ENCODE measurements at regions not wholly inside any gene's neighbourhood (a gene's known extent, or its start where the extent isn't known, plus 50 kb on each side); places are given as distances from the start of the nearest gene placed in this dataset.

GRCh38 chr2:65710779-65711295 lies 278.4 kb upstream of the SPRED2 start:
- Histone ChIP-seq H3K36me3 (ENCODE audit: control insufficient read depth, insufficient read depth, low read length) (no peaks in the 10 kb centered on the region), H3K4me3 (ENCODE audit: insufficient read depth, low read depth, low read length) (no peak overlapping the region), H3K9me3 (ENCODE audit: control insufficient read depth, low read length) (no peaks in the 10 kb centered on the region), H3K27ac (ENCODE audit: insufficient read depth, low read depth, low read length, poor library complexity, severe bottlenecking) (no peak overlapping the region), H3K27me3 (ENCODE audit: control insufficient read depth, insufficient read depth, low read length, poor library complexity, severe bottlenecking) (no peaks in the 10 kb centered on the region), H3K4me1 (ENCODE audit: control insufficient read depth, insufficient read depth, low read length) (no peaks in the 10 kb centered on the region)
- WGBS, 2 experiments = 55 to 75% methylated on average over 2 of the region's 2 CpGs

- 94 to 97% methylated on average over 5 of the region's 5 CpGs for WGBS, 2 experiments
- no peaks in the 10 kb centered on the region for H3K27me3 ChIP-seq (ENCODE audit: control insufficient read depth, insufficient read depth, low read length, poor library complexity, severe bottlenecking)
- H3K4me3 ChIP-seq (ENCODE audit: insufficient read depth, low read depth, low read length) = no peak overlapping the region
- H3K27ac ChIP-seq (ENCODE audit: insufficient read depth, low read depth, low read length, poor library complexity, severe bottlenecking) = no peak overlapping the region
- H3K4me1 ChIP-seq (ENCODE audit: control insufficient read depth, insufficient read depth, low read length) = no peaks in the 10 kb centered on the region
- H3K36me3 ChIP-seq (ENCODE audit: control insufficient read depth, insufficient read depth, low read length) = no peaks in the 10 kb centered on the region
- H3K9me3 ChIP-seq (ENCODE audit: control insufficient read depth, low read length) = no peaks in the 10 kb centered on the region
Observed at GRCh38 chr2:65710356-65710755, 278.0 kb upstream of the SPRED2 start.

GRCh38 chr2:65708086-65708485 lies 275.7 kb upstream of the SPRED2 start:
- no peak overlapping the region for H3K27ac ChIP-seq (ENCODE audit: insufficient read depth, low read depth, low read length, poor library complexity, severe bottlenecking)
- no peaks in the 10 kb centered on the region for H3K9me3 ChIP-seq (ENCODE audit: control insufficient read depth, low read length)
- H3K27me3 ChIP-seq (ENCODE audit: control insufficient read depth, insufficient read depth, low read length, poor library complexity, severe bottlenecking) = no peaks in the 10 kb centered on the region
- no peaks in the 10 kb centered on the region for H3K4me1 ChIP-seq (ENCODE audit: control insufficient read depth, insufficient read depth, low read length)
- no peak overlapping the region for H3K4me3 ChIP-seq (ENCODE audit: insufficient read depth, low read depth, low read length)
- 89 to 93% methylated on average over 3 of the region's 3 CpGs for WGBS, 2 experiments
- no peaks in the 10 kb centered on the region for H3K36me3 ChIP-seq (ENCODE audit: control insufficient read depth, insufficient read depth, low read length)

- no peaks in the 10 kb centered on the region for H3K27me3 ChIP-seq (ENCODE audit: control insufficient read depth, insufficient read depth, low read length, poor library complexity, severe bottlenecking)
- H3K9me3 ChIP-seq (ENCODE audit: control insufficient read depth, low read length) = no peaks in the 10 kb centered on the region
- H3K4me1 ChIP-seq (ENCODE audit: control insufficient read depth, insufficient read depth, low read length) = no peaks in the 10 kb centered on the region
- WGBS, 2 experiments = 100% methylated on average over 1 of the region's 1 CpG; no CpG with 5 or more reads in 1 of the 2 experiments
- H3K27ac ChIP-seq (ENCODE audit: insufficient read depth, low read depth, low read length, poor library complexity, severe bottlenecking) = no peak overlapping the region
- no peak overlapping the region for H3K4me3 ChIP-seq (ENCODE audit: insufficient read depth, low read depth, low read length)
- H3K36me3 ChIP-seq (ENCODE audit: control insufficient read depth, insufficient read depth, low read length) = no peaks in the 10 kb centered on the region
Observed at GRCh38 chr2:65706411-65706810, 274.0 kb upstream of the SPRED2 start.

DNA sequence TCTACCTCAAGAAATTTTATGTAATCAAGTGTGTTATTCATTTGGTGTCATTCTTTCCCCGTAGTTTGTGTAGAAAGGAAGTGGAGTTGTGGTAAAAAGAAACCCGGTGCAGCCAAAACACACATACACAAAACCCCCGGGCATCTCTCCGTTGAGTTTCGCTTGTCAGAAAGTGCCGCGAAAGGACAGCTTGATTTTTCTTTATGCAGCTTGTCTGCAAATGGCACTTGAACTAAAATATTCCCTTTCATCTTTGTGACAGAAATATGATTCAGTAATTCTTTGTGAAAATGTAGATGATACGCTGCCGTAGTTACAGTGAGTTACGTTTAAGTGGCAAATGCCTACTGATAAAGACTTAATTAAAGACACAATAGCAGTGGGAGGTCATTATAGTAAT lies 268.8 kb upstream of the SPRED2 start:
- Histone ChIP-seq H3K27me3 (ENCODE audit: control insufficient read depth, insufficient read depth, low read length, poor library complexity, severe bottlenecking) (no peaks in the 10 kb centered on the region), H3K4me3 (ENCODE audit: insufficient read depth, low read depth, low read length) (no peak overlapping the region), H3K9me3 (ENCODE audit: control insufficient read depth, low read length) (no peaks in the 10 kb centered on the region), H3K36me3 (ENCODE audit: control insufficient read depth, insufficient read depth, low read length) (no peaks in the 10 kb centered on the region), H3K4me1 (ENCODE audit: control insufficient read depth, insufficient read depth, low read length) (no peaks in the 10 kb centered on the region), H3K27ac (ENCODE audit: insufficient read depth, low read depth, low read length, poor library complexity, severe bottlenecking) (no peak overlapping the region)
- WGBS, 2 experiments = 96 to 97% methylated on average over 9 of the region's 10 CpGs

DNA sequence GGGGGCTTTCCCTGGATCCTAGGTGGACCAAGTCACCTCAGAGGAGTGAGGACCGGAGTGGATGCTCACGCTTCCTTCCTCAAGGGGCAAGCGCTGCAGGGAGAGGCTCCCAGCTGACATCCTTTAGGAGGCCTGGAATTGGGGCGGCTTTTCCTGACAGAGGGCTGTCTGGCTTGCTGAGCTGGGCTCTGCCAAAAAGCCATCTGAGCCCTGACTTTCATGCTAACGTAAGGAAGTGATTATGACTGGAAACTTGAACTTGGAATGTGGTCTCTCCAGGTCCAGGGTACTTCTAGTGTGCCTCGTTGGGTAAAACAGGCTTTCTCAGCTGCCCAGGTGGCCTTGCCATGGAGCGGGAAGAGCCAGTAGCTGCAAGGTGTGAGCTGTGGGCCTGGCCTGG lies 268.3 kb upstream of the SPRED2 start:
- Histone ChIP-seq H3K9me3 (ENCODE audit: control insufficient read depth, low read length) (no peaks in the 10 kb centered on the region), H3K27me3 (ENCODE audit: control insufficient read depth, insufficient read depth, low read length, poor library complexity, severe bottlenecking) (no peaks in the 10 kb centered on the region), H3K4me3 (ENCODE audit: insufficient read depth, low read depth, low read length) (no peak overlapping the region), H3K4me1 (ENCODE audit: control insufficient read depth, insufficient read depth, low read length) (no peaks in the 10 kb centered on the region), H3K36me3 (ENCODE audit: control insufficient read depth, insufficient read depth, low read length) (no peaks in the 10 kb centered on the region), H3K27ac (ENCODE audit: insufficient read depth, low read depth, low read length, poor library complexity, severe bottlenecking) (no peak overlapping the region)
- WGBS, 2 experiments = 91 to 93% methylated on average over 7 of the region's 7 CpGs

GRCh38 chr2:65700004-65700651 lies 267.7 kb upstream of the SPRED2 start:
- H3K36me3 ChIP-seq (ENCODE audit: control insufficient read depth, insufficient read depth, low read length) = no peaks in the 10 kb centered on the region
- no peaks in the 10 kb centered on the region for H3K9me3 ChIP-seq (ENCODE audit: control insufficient read depth, low read length)
- H3K27me3 ChIP-seq (ENCODE audit: control insufficient read depth, insufficient read depth, low read length, poor library complexity, severe bottlenecking) = no peaks in the 10 kb centered on the region
- H3K4me3 ChIP-seq (ENCODE audit: insufficient read depth, low read depth, low read length) = no peak overlapping the region
- 92 to 96% methylated on average over 10 of the region's 10 CpGs for WGBS, 2 experiments
- no peak overlapping the region for H3K27ac ChIP-seq (ENCODE audit: insufficient read depth, low read depth, low read length, poor library complexity, severe bottlenecking)
- no peaks in the 10 kb centered on the region for H3K4me1 ChIP-seq (ENCODE audit: control insufficient read depth, insufficient read depth, low read length)

DNA sequence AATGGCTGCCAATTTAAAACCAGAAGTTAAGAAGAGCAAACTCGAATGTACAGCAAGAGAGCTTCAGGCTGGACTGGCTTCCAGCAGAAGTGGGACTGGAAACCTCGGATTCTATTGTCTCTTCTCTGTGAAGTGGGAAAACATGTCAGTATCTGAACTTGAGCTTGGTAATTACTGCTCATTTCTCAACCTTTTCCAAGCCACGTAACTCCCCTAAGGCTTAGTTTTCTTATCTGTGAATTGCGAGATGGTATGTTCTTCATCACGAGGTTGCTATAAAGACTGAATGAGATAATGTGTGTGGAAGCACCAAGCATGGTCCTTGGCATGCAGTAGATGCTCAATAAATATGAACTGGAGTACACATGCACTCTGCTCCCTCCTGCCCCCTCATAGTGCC lies 259.4 kb upstream of the SPRED2 start:
- Histone ChIP-seq H3K36me3 (ENCODE audit: control insufficient read depth, insufficient read depth, low read length) (no peaks in the 10 kb centered on the region), H3K4me1 (ENCODE audit: control insufficient read depth, insufficient read depth, low read length) (no peaks in the 10 kb centered on the region), H3K27me3 (ENCODE audit: control insufficient read depth, insufficient read depth, low read length, poor library complexity, severe bottlenecking) (no peaks in the 10 kb centered on the region), H3K9me3 (ENCODE audit: control insufficient read depth, low read length) (no peaks in the 10 kb centered on the region), H3K27ac (ENCODE audit: insufficient read depth, low read depth, low read length, poor library complexity, severe bottlenecking) (no peak overlapping the region), H3K4me3 (ENCODE audit: insufficient read depth, low read depth, low read length) (no peak overlapping the region)
- 95 to 97% methylated on average over 5 of the region's 5 CpGs for WGBS, 2 experiments

DNA sequence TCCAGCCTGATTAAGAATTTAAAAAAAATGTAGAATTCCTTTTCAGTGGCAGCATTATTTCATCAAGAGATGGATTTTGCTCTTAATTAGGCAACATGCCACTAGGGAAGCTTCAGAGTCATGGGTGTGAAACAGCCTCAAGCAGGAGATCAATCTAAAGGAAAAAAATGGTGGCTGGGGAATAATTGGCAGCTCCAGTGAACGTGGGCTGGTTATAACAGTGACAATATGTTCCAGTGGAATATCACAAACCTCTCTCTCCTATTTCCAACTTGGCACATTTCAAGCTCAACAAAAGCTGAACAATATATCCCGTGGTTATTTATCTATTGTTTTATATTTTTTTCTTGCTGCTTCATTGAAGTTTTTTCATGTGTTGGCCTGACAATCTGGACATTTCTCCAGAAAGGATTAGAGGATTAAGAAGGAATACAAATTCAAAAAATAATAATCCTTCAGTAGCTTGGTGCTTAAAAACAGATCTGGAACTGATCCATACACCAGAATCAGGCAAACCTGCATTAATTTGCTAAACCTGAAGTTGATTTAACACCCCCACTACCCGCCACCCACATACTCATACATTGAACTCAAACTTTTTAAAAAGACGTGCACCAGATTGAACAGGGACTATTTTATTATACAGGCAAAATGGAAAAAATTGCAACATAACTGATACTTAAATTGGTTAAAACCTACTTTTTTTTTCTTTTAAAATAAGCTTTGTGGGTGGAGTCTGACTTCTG lies 255.9 kb upstream of the SPRED2 start:
- WGBS, 2 experiments = 93 to 98% methylated on average over 2 to 4 of the region's 4 CpGs
- Histone ChIP-seq H3K9me3 (ENCODE audit: control insufficient read depth, low read length) (no peaks in the 10 kb centered on the region), H3K27me3 (ENCODE audit: control insufficient read depth, insufficient read depth, low read length, poor library complexity, severe bottlenecking) (no peaks in the 10 kb centered on the region), H3K4me1 (ENCODE audit: control insufficient read depth, insufficient read depth, low read length) (no peaks in the 10 kb centered on the region), H3K27ac (ENCODE audit: insufficient read depth, low read depth, low read length, poor library complexity, severe bottlenecking) (no peak overlapping the region), H3K36me3 (ENCODE audit: control insufficient read depth, insufficient read depth, low read length) (no peaks in the 10 kb centered on the region), H3K4me3 (ENCODE audit: insufficient read depth, low read depth, low read length) (no peak overlapping the region)

GRCh38 chr2:65687614-65688013 lies 255.2 kb upstream of the SPRED2 start:
- Histone ChIP-seq H3K4me1 (ENCODE audit: control insufficient read depth, insufficient read depth, low read length) (no peaks in the 10 kb centered on the region), H3K27me3 (ENCODE audit: control insufficient read depth, insufficient read depth, low read length, poor library complexity, severe bottlenecking) (no peaks in the 10 kb centered on the region)

More at GRCh38 chr2:65687614-65688013, 255.2 kb upstream of the SPRED2 start:
- 93 to 95% methylated on average over 9 of the region's 9 CpGs for WGBS, 2 experiments
- H3K36me3 ChIP-seq (ENCODE audit: control insufficient read depth, insufficient read depth, low read length) = no peaks in the 10 kb centered on the region
- no peak overlapping the region for H3K27ac ChIP-seq (ENCODE audit: insufficient read depth, low read depth, low read length, poor library complexity, severe bottlenecking)
- no peak overlapping the region for H3K4me3 ChIP-seq (ENCODE audit: insufficient read depth, low read depth, low read length)
- H3K9me3 ChIP-seq (ENCODE audit: control insufficient read depth, low read length) = no peaks in the 10 kb centered on the region
